Kidney epithelial cell (primary cell): ENCODE measurements at regions not wholly inside any gene's neighbourhood (a gene's known extent, or its start where the extent isn't known, plus 50 kb on each side); places are given as distances from the start of the nearest gene placed in this dataset.
A peak's percentile ranks its signal among the peaks of the same experiment; 100 is the strongest.

Source experiments
- DNase-seq: peaks from one replicate; pipeline ENCODE4 v3.0.0-alpha.2; 2010; ENCODE audit warnings: low read depth
- H3K27me3 ChIP-seq: 2 replicates; pipeline ENCODE4 v1.6.0; 2011; ENCODE audit warnings: low read length; ENCODE audit not compliant: control insufficient read depth, insufficient read depth
- H3K36me3 ChIP-seq: 2 replicates; pipeline ENCODE4 v1.5.1; 2011; ENCODE audit warnings: low read length; ENCODE audit not compliant: control insufficient read depth, insufficient read depth
- H3K4me3 ChIP-seq: 2 replicates; pipeline ENCODE4 v1.5.1; 2011; ENCODE audit warnings: low read depth, mild to moderate bottlenecking, control low read depth, low read length
- CTCF ChIP-seq: IDR thresholded peaks from 2 replicates; pipeline ENCODE4 v1.5.1; 2011; ENCODE audit warnings: mild to moderate bottlenecking, moderate library complexity, low read length, control low read depth, inconsistent platforms; ENCODE audit not compliant: insufficient read depth, poor library complexity, severe bottlenecking

- H3K27me3 ChIP-seq: no peaks in the 10 kb centered on the region
- DNase-seq: no peak
- no peak overlapping the region for H3K4me3 ChIP-seq
- TF ChIP-seq CTCF: no peak
- no peaks in the 10 kb centered on the region for H3K36me3 ChIP-seq
Observed at GRCh38 chr14:22434030-22434429, 155.0 kb downstream of the DAD1 start.

- Histone ChIP-seq H3K4me3 (no peak overlapping the region), H3K27me3 (no peaks in the 10 kb centered on the region), H3K36me3 (no peaks in the 10 kb centered on the region)
- DNase-seq: no peak
- no peak for TF ChIP-seq CTCF
Observed at GRCh38 chr14:22433069-22433468, 156.0 kb downstream of the DAD1 start.

GRCh38 chr14:22432348-22432976 lies 156.6 kb downstream of the DAD1 start:
- H3K27me3 ChIP-seq: no peaks in the 10 kb centered on the region
- peak; percentile 90 for DNase-seq
- no peaks in the 10 kb centered on the region for H3K36me3 ChIP-seq
- no peak overlapping the region for H3K4me3 ChIP-seq
- no peak for TF ChIP-seq CTCF

- DNase-seq: no peak
- TF ChIP-seq CTCF: no peak
- Histone ChIP-seq H3K36me3 (no peaks in the 10 kb centered on the region), H3K4me3 (no peak overlapping the region), H3K27me3 (no peaks in the 10 kb centered on the region)
Observed at GRCh38 chr14:22429546-22430294, 159.3 kb downstream of the DAD1 start.

GRCh38 chr14:22428700-22429291 lies 160.2 kb downstream of the DAD1 start:
- no peaks in the 10 kb centered on the region for H3K27me3 ChIP-seq
- DNase-seq: no peak
- no peak for TF ChIP-seq CTCF
- no peak overlapping the region for H3K4me3 ChIP-seq
- H3K36me3 ChIP-seq: no peaks in the 10 kb centered on the region
